SKM-1 treated with dmso at 0.1 percent for 144 hours (cell line): ENCODE measurements at regions not wholly inside any gene's neighbourhood (a gene's known extent, or its start where the extent isn't known, plus 50 kb on each side); places are given as distances from the start of the nearest gene placed in this dataset.
"Not testable (repeated sequence)": the region's sequence is repeated elsewhere in the genome, so short reads cannot be mapped to it uniquely, and the experiment has no call there.

ENCODE experiments used
- DNase-seq: peaks from one replicate; lab custom pipeline; 2025; ENCODE audit not compliant: unreplicated experiment; lab: John Stamatoyannopoulos, UW

DNA sequence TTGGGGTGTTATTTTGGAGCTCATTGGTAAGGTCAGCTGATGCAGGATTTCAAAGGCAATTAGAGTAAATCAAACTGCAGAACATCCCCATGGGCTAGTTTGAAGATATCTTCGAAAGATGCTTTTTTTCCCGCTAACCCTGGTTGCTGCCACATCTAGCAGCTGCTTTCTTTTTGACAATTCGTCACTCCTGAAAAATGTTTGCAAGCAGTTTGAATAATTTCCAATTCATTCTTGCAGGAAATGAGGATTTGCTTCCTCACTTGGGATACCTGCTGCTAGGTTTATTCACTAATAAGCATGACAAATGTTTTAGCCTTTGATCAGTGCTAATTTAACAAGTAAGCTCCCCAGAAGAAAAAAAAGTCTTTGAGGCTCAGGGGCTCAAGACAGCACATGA is 649.6 kb upstream of the RORB start:
- DNase-seq: no peak

DNA sequence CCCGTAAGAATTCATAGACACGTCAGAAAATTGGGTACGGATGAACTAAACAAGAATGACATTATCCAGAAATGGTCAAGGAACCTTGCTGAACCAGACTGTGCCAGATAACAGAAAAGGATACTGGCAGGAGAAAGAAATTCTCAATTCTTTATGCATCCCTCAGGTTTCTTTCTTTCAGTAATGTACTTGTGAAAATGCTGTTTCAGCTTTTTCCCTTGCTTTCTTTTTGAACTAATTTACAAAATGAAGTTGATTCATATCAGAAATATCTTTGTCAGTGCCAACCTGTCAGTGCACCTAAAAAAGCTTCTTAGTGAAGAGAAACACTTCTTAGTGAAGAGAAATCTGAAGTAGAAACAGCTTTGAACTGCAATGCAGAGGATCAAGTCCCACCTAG is 643.6 kb upstream of the RORB start:
- no peak for DNase-seq

DNA sequence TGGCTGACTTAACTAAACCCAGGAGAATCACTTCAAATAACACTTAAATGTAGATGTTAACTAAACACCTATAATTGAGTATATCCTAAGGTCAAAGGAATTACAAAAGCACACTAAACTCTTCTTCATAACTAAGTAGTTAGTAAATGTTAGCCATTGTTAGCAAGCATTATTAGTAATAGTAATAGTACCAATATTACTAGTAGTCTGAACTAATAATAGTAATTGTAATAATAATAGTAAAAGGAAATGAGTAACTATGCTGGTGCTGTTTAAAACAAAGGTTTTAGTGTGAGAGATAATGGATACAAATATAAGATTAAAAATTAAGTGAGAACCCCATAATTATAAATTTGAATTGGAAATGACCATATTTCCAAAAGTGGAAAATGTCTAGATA is 641.9 kb upstream of the RORB start:
- no peak for DNase-seq

DNA sequence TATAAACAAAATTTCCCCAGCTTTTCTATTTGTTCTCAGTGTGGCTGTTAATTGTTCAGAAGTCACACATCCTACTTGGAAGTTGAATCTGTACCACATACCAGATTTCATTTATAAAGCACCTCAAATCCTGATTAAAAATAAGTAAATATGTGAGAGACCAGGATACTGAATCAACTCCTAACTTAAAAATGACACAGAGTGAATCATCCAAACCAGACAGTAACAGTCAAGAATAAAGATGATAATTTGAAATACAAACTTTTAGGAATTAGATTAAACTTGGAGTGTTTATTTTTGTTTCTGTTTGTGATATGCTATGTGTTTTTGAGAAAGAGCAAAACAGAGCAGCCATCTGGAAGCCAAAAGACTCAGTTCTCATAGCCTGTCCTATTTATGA is 633.2 kb upstream of the RORB start:
- DNase-seq: no peak

DNA sequence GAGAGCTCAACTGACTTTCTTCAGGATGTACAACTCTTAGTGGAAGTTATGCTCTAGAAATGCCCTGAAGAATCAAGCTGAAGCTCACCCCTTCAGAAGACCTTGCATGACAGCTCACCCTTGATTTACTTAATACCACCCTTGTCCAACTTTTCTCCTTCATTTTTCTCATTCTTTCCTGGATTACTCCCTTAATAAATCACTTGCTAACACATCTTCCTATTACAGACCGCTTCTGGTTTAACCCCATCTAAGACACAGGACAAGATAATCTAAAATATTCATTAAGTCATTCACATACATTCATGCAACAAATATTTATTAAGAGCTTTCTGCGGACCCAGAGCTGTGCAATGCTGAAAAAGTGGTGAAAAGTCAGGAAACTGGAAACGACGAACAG is 630.7 kb upstream of the RORB start:
- DNase-seq: no peak

DNA sequence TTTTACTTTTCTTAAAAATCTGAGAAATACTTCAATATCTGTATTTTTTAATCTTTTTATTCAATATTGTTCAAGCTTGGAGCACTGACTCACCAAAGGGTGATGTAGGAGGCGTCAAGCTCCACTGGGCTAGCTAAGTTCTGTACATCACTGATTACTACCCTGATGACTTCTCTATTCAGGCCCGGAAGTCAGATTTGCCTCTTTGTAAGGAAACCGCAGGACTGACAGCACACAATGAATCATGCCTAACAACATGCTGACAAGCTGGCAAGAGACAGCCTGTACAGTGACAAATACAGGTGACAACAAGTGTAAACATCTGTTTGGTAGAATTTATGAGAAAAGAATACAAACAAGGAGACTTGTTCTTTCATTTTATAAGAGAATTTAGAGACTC is 627.9 kb upstream of the RORB start:
- peak; percentile 13 for DNase-seq

DNA sequence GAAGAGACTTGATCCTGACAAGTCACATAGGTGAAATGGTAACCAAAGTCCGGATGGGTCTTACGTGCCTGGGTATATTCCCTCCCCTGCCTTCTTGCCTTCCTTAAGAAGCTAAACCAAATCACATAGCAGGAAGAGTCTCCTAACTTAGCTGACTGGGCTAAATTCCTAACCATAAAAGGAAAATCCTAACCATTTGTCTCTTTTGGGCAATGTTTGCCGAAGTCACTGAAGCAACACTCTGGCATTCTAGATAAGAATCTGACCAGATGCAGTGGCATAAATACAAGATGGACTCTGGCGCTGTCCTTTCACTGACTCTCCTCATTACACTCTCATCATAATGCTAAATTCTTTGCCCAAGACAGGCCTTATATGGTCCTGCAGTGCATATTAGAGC is 625.5 kb upstream of the RORB start:
- no peak for DNase-seq

DNA sequence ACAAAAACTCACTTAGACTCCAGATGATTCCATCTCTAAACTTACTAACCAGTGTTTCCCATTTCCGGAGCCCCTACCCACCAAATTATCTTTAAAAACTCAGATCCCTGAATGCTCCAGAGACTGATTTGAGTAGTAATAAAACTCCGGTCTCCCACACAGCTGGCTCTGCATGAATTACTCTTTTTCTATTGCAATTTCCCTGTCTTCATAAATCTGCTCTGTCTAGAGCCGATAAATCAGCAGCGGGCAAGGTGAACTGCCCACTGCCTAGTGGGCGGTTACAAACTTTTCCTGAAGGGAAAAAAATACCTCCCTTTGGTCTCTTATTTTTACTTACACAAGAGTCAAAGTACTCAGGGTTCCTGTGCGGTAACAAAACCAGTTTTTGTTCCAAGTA is 624.4 kb upstream of the RORB start:
- no peak for DNase-seq

DNA sequence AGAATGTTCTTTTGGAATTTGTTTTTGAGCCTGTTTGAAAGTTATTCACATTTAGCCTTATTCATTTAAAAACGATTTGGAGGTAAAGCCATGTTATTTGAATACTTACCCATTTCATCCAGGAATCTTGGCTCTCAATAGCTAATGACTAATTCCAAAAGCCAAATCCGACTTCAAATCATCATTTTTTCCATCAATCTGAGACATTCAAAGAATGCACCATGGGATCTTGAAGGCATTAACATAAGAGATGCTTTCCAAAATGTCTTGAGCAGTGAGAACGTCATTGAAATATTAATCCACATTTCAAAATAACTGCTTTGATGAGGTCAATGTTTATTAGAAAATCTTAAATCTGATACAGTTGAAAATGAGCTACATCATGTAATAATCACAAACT is 617.0 kb upstream of the RORB start:
- DNase-seq: no peak

DNA sequence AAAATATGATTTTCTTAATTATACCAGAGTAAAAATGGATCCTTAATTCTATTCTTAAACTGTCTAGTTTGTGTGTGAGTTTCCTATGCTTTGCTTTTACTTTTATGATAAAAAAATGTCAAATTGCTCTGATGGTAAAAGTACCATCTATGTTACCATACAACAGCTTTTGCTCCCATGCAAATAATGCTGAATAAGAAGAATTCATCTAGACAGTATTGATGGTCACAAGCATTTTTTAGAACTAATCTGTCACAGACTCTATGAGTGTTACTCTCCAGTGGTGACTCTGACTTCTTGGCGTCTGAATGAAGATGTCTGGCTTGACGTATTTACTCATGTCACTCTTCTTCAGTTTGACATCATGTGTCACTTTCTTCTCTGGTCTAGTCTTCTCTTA is 608.1 kb upstream of the RORB start:
- no peak for DNase-seq

DNA sequence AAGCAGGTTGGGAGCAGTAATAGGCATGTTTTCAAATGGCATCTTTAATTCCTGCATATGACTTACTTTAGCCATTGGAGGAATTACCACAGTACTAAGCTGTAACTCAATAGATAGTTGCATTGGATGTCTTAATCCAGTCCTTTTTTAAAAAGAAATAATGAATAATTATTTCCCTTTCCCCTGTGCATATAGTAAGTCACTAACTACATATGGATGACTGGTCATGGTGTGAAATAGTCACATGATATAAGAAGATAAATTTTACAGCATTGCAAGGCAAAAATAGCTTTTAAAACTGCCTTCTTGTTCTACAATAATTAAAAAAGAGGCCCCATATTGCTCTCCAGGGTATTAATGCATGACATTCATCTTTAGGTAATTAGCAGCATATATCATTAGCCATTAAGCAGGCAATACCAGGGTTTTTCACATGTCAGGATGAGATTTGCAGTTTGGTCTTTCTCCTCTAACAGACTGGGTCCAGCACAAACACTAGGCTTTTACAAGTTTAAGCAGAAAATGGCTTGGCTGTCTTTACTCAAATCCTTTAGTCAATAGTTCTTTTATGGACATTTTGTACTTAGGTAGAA is 606.4 kb upstream of the RORB start:
- no peak for DNase-seq

DNA sequence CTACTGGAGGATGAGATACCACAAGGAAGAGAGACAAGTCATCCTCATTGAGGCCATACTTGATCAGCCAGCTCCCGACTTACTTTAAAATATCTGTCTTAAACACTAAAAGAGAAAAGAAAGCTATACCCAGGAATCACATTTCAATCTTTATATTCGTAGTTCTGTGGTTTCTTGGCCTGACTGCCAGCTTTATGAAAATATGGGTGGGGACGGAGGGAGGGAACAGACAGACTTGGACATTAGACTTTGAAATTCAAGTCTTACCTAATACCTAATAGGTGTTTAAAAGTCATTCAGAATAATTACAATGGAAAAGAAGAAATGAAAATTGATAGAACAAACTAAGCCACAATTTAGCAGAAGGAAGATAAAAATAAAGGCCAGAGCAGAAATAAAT is 604.8 kb upstream of the RORB start:
- DNase-seq: no peak

DNA sequence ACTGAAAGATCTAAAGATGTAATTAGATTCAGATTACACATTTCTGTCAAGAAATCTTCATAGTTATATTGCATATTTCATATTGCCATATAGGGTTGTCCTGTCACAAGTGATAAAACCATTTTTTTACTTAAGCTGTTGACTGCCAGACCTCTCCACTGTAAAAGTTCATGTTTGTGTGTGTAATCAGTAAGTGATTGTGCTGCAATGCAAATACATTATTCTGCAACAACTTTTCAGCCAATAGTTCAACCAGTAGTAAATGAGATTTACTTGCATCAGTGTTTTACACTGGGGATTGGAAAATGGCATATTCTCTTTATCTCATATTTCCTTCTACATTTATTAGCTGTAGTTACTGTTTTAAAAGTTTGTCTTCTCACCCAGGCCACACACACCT is 603.9 kb upstream of the RORB start:
- no peak for DNase-seq

DNA sequence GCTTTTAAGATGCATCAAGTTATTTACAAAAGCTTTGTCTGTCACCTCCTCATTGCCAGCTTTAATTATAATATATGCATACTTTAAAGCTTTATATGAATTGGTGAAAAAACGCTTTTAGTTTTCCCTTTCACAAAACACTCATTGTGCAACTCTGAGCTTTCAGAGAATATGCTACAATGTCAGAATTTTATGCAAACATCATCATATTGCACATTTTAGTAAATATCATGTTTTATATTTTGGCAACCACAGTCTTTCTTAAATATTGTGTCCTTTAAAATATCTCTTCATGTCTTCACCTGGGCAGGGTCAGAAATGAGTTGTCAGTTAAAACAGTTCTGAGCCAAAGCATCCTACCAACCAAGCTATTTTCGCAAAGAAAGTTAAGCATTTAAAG is 601.1 kb upstream of the RORB start:
- DNase-seq: no peak

DNA sequence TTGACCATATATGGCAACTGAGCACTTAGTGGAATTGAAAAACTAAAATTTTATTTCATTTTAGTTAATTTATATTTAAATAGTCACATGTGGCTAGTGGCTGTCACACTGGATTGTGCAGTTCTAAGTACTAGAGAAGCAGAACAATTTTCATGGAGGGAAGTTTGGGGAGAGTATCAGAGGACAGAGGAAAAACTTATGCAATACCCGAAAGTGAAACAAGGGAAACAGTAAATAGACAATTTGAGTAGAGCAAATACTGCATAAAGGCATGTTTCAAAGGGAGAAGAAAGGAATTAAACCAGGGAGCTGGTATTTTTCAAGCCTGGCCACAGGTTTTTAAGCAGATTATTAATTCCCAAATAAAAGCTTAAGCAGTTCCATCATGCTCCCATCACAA is 590.5 kb upstream of the RORB start:
- DNase-seq: peak; percentile 2

DNA sequence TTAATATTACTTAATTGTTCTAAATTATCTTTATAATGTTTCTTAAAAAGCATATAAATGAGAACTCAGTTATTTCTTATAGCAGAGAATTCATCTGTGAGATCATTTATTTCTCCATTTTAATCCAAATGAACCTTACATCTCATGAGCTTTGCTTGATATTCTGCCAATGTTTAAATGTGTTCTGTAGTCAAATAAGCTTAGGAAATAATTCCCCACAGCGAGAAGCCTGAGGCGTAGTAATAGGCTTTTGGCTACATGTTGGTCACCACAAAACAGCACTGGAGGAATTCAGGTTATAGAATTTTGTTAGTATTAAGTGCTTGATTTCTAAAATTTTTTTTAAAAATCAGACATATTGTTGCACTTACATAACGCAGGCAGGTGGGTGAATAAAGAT is 585.3 kb upstream of the RORB start:
- no peak for DNase-seq

DNA sequence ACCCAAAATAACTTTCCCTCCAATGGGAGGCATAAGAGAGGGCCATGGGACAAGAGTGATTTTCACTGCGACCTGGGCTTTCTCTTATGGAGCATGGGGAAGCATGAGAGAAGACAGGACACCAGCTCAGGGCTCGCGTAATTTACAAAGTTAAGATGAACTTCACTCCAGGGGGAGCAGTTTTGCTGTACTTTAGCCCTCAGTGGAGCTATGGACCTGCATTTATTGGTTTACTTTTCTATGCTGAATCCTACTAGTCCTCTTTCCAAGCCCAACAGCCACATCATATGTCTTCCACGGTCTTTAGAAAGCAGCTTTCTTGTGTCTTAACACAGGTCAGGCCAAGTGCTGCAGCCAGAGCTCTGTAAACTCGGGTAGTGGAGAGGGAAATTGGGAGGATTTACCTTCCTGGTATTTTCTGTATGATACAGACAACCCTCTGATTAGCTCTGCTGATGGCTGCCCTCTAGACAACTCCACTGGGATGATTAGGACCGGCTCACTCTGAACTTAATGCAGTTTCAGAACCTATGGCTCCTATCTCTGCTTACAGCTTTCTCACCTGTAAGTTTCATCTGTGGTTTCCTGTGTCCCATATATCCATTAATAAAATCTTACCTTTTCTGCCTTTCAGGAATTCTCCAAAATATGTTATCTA is 581.0 kb upstream of the RORB start:
- DNase-seq: no peak

DNA sequence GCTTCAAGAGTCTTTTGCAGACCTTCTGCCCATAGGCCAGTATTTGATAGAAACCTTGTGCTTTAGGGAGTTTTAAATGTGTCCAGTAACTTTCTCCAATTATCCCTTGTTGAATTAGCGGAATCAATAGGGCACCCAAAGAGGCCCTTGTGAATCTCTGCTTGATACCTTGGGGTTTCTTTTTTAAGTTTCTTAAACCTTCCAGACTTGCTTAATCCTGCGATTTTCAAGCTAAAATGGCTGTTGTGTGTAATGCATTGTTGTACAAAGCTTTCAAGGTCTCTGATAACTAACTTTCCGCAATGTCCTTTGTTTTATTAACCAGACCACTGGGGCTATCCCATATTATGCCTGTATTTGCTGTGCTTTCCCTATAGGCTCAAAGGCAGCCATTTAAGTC is 577.4 kb upstream of the RORB start:
- no peak for DNase-seq

DNA sequence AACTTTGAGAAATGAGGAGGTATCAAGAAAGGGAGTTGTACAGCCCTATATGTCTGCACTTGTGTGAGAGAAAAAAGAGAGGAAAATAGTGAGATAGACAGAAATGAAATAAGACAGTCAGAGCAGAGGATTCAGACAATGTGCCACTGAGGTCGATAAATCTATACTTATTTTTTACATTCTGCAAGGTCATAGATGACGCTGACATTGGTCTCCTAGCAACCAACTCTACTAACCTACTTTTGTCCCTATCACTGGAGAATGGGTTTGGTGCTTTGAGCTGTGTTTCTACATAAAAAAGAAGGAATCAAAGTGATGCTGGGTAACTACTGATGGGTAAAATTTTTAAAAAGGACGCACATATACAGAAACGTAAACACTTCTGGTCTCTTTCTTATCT is 573.3 kb upstream of the RORB start:
- no peak for DNase-seq

DNA sequence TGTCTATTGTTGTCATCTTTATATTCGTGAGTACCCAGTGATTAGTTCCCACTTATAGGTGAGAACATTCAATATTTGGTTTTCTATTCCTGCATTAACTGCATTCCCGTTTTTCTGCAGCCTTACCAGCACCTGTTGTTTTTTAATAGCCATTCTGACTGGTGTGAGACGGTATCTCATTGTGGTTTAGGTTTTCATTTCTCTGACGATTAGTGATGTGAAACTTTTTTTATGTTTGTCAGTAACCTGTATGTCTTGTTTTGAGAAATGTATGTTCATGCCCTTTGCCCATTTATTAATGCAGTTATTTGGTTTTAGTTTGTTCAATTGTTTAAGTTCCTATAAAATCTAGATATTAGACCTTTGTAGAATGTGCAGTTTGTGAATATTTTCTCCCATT is 546.0 kb upstream of the RORB start:
- no peak for DNase-seq

DNA sequence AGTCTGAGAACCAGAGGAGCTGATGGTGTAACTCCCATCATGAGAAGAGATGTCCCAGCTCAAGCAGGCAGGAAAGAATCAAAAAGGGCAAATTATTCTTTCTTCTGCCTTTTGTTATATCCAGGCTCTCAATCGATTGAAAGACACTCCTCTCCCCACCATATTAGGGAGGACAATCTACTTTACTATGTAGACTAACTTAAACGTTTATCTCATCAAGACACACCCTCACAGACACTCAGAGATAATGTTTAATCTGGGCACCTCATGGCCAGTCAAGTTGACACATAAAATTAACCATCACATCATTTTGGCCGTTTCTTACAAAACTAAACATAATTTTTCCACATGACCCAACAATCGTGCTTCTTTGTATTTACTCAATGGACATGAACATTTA is 534.3 kb upstream of the RORB start:
- no peak for DNase-seq

DNA sequence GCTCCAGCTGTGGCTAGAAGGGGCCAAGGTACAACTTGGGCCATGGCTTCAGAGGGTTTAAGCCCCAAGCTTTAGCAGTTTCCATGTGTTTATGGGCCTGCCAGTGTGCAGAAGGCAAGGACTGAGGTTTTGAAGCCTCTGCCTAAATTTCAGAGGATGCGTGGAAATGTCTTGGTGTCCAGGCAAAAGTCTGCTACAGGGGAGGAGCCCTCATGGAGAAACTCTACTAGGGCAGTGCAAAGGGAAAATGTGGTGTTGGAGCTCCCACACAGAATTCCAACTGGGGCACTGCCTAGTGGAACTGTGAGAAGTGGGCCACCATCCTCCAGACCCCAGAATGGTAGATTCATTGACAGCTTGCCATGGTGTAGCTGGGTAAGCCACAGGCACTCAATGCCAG is 527.2 kb upstream of the RORB start:
- DNase-seq: no peak

DNA sequence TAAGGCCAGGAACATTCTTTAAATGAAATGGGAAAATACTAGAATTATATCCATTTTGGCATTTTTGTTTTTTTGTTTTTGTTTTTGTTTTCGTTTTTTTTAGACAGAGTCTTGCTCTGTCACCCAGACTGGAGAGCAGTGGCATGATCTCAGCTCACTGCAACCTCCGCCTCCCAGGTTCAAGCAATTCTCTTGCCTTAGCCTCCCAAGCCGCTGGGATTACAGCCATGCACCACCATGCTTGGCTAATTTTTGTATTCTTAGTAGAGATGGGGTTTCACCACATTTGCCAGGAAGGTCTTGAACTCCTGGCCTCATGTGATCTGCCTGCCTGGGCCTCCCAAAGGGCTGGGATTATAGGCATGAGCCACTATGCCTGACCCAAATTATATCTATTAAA is 520.7 kb upstream of the RORB start:
- DNase-seq: not testable (repeated sequence)

DNA sequence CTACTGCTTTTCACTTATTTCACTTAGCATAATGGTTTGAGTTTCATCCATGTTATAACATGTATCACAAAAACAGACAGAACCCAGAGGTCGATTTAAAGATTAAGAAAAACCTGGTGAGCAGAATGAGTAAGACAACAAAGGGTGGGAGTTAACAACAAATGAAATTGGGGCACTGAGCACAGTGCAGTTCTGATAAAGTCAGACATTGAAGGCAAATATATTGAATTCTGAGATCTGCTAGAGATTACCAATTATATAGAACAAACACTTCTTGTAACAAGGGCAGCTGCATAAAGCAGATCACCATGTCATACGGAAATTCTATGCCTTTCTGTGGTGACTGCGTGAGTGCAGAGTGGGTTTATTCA is 517.3 kb upstream of the RORB start:
- no peak for DNase-seq
